K562 (cell line): ENCODE measurements at regions not wholly inside any gene's neighbourhood (a gene's known extent, or its start where the extent isn't known, plus 50 kb on each side); places are given as distances from the start of the nearest gene placed in this dataset.

ENCODE experiments used
- ATAC-seq: fragments of 200-7000 bp; cut with Tn5 transposase; 3 replicates; pipeline ENCODE4 v1.9.1; 2020; ENCODE audit warnings: moderate library complexity
- BruUV-seq: library from RNA; stranded (reverse); fragments of 400-500 nt; replicated peaks from 2 replicates; lab custom pipeline; 2021; lab: Mats Ljungman, UMichigan
- CTCF ChIA-PET: fragments of 300-600 bp; formaldehyde crosslinking; extraction: SDS; loops from one replicate; lab custom pipeline; 2021; ENCODE audit warnings: low intra/inter-chr PET ratio; lab: Yijun Ruan, JAX
- POLR2A ChIA-PET: fragments of 300-600, 350-650 bp; sonication (Branson Sonifier 250); formaldehyde crosslinking; extraction: SDS; loops from one replicate; lab custom pipeline; 2021; ENCODE audit warnings: antibody characterized with exemption, inconsistent platforms; lab: Yijun Ruan, JAX
- DNase-seq, 4 experiments: peaks; one replicate each; pipeline versions ENCODE4 v3.0.0 to v3.0.0-alpha.2; 2011 to 2018; ENCODE audit warnings: low spot score in 3 of 4, mixed read lengths in 3 of 4; ENCODE audit errors: extremely low read depth in 1 of 4
- FAIRE-seq: peaks from 2 replicates; lab custom pipeline; 2011; peaks lifted over from hg19 to GRCh38; lab: Jason Lieb, UNC
- H2AFZ ChIP-seq: 2 replicates; pipeline ENCODE4 v1.6.0; 2011; ENCODE audit warnings: low read depth, low read length, control low read depth, inconsistent platforms
- H3K27ac ChIP-seq: fragments of 200-600 bp; 3 replicates; pipeline ENCODE4 v1.8.0; 2011; ENCODE audit warnings: low read depth, mild to moderate bottlenecking, control low read depth, inconsistent platforms, low read length, moderate library complexity, mixed read lengths; ENCODE audit errors: extremely low read depth
- H3K27me3 ChIP-seq, 2 experiments: fragments of 300-600 bp in 1 of 2; 2 replicates in 1 of 2; 3 replicates in 1 of 2; pipeline versions ENCODE4 v1.6.0 to v1.8.0; 2011; ENCODE audit warnings: inconsistent platforms in 2 of 2, low read length in 2 of 2, mild to moderate bottlenecking in 1 of 2, mixed read lengths in 1 of 2, moderate library complexity in 1 of 2; ENCODE audit not compliant: control insufficient read depth in 2 of 2, insufficient read depth in 2 of 2
- H3K36me3 ChIP-seq: fragments of 300-600 bp; 3 replicates; pipeline ENCODE4 v1.8.0; 2011; ENCODE audit warnings: mild to moderate bottlenecking, low read length, inconsistent platforms; ENCODE audit not compliant: control insufficient read depth, insufficient read depth
- H3K4me1 ChIP-seq, 2 experiments: fragments of 200-600 bp in 1 of 2; replicated peaks in 1 of 2; 2 replicates in 1 of 2; 3 replicates in 1 of 2; pipeline versions ENCODE4 v1.5.1 to v1.8.0; 2011; ENCODE audit warnings: inconsistent platforms in 2 of 2, low read length in 2 of 2, mild to moderate bottlenecking in 1 of 2, mixed read lengths in 1 of 2, moderate library complexity in 1 of 2; ENCODE audit not compliant: control insufficient read depth in 2 of 2, insufficient read depth in 2 of 2
- H3K4me2 ChIP-seq: 2 replicates; pipeline ENCODE4 v1.6.1; 2011; ENCODE audit warnings: low read length, control low read depth, inconsistent platforms, mixed read lengths; ENCODE audit not compliant: insufficient read depth
- H3K4me3 ChIP-seq: fragments of 200-600 bp; sonication (generic), shearing (Covaris generic); 2 replicates; pipeline ENCODE4 v1.5.1; 2016; ENCODE audit warnings: control low read depth, inconsistent platforms
- H3K79me2 ChIP-seq: fragments of 200-600 bp; 3 replicates; pipeline ENCODE4 v1.8.0; 2011; ENCODE audit warnings: low read length, inconsistent platforms; ENCODE audit not compliant: control insufficient read depth, insufficient read depth
- H3K9ac ChIP-seq, 2 experiments: 2 replicates each; pipeline versions ENCODE4 v1.6.0 to v1.6.1; 2011; ENCODE audit warnings: low read depth in 2 of 2, low read length in 2 of 2, control low read depth in 1 of 2, inconsistent platforms in 1 of 2, mild to moderate bottlenecking in 1 of 2, mixed read lengths in 1 of 2; ENCODE audit not compliant: insufficient read depth in 1 of 2
- H3K9me1 ChIP-seq: one replicate; pipeline ENCODE4 v1.6.0; 2011; ENCODE audit warnings: inconsistent platforms, mild to moderate bottlenecking, low read length, moderate library complexity; ENCODE audit not compliant: control insufficient read depth, insufficient read depth
- H3K9me3 ChIP-seq: replicated peaks from 2 replicates; pipeline ENCODE4 v1.5.1; 2011; ENCODE audit warnings: low read depth, low read length, inconsistent platforms; ENCODE audit not compliant: control insufficient read depth, insufficient read depth
- H4K20me1 ChIP-seq: replicated peaks from 2 replicates; pipeline ENCODE4 v1.6.1; 2011; ENCODE audit warnings: low read length, inconsistent platforms, mixed read lengths; ENCODE audit not compliant: control insufficient read depth, insufficient read depth
- HDAC2 ChIP-seq: fragments of 450-650 bp; IDR thresholded peaks from 2 replicates; pipeline ENCODE4 v1.6.1; 2016; ENCODE audit warnings: mild to moderate bottlenecking
- ILF3 ChIP-seq: fragments of 450-650 bp; IDR thresholded peaks from 2 replicates; pipeline ENCODE4 v1.6.1; 2018; ENCODE audit warnings: antibody characterized with exemption, mild to moderate bottlenecking, moderate library complexity, borderline replicate concordance
- NCOA6 ChIP-seq: fragments of 450-650 bp; IDR thresholded peaks from 2 replicates; pipeline ENCODE4 v1.6.1; 2017; ENCODE audit warnings: mild to moderate bottlenecking
- SFPQ ChIP-seq: fragments of 200-400 bp; formaldehyde crosslinking; IDR thresholded peaks from 2 replicates; pipeline ENCODE4 v1.6.1; 2017; ENCODE audit warnings: mild to moderate bottlenecking, low read depth, low read length, moderate library complexity
- XRCC3 ChIP-seq: fragments of 450-650 bp; IDR thresholded peaks from 2 replicates; pipeline ENCODE4 v1.6.1; 2017; ENCODE audit warnings: mild to moderate bottlenecking, moderate library complexity
- YBX1 ChIP-seq: fragments of 450-650 bp; IDR thresholded peaks from 2 replicates; pipeline ENCODE4 v1.7.1; 2016; ENCODE audit warnings: mild to moderate bottlenecking
- ZHX1 ChIP-seq: fragments of 150-350 bp; conservative IDR thresholded peaks from 2 replicates; pipeline ENCODE4 v1.6.1; 2014; ENCODE audit warnings: low read length
- ZNF668 ChIP-seq: fragments of 250-450 bp; sonication (Bioruptor Pico); IDR thresholded peaks from 2 replicates; pipeline ENCODE4 v1.8.0; 2022; ENCODE audit warnings: mild to moderate bottlenecking, inconsistent platforms
- ZNF707 ChIP-seq: fragments of 250-450 bp; sonication (Bioruptor Pico); conservative IDR thresholded peaks from 2 replicates; pipeline ENCODE4 v1.8.0; 2022; ENCODE audit warnings: inconsistent platforms, mild to moderate bottlenecking, moderate library complexity
- WGBS: fragments of 100-300 bp; shearing (Covaris generic); methylation state at CpG from one replicate; pipeline ENCODE4 v1.1.6; 2016; ENCODE audit warnings: low coverage, mixed read lengths; ENCODE audit not compliant: insufficient coverage; ENCODE audit errors: missing lambda C conversion rate; 5-methylcytosine and 5-hydroxymethylcytosine counted together
- in situ Hi-C: fragments of 300-500 bp; cut with MboI; formaldehyde crosslinking; loops from 4 replicates; pipeline ENCODE4 v1.15.0; 2018; ENCODE audit warnings: inconsistent platforms, mixed read lengths
- intact Hi-C: fragments of 100-400 bp; cut with micrococcal nuclease; formaldehyde crosslinking; loops from 2 replicates; pipeline ENCODE4 v1.14.2; 2022
- TF ChIP-seq, protein P1 (sequence below): fragments of 250-450 bp; sonication (Bioruptor Pico); IDR thresholded peaks from 2 replicates; pipeline ENCODE4 v1.8.0; 2021; ENCODE audit warnings: moderate library complexity, mild to moderate bottlenecking, inconsistent platforms
- TF ChIP-seq, protein P2 (sequence below): fragments of 250-450 bp; sonication (Bioruptor Pico); IDR thresholded peaks from 2 replicates; pipeline ENCODE4 v1.5.0; 2021
- TF ChIP-seq, protein P3 (sequence below): fragments of 450-650 bp; formaldehyde crosslinking; IDR thresholded peaks from 2 replicates; pipeline ENCODE4 v1.4.0; 2020; ENCODE audit warnings: mild to moderate bottlenecking, moderate library complexity
- TF ChIP-seq, protein P4 (sequence below): fragments of 250-450 bp; sonication (Bioruptor Pico); IDR thresholded peaks from 2 replicates; pipeline ENCODE4 v1.4.0; 2020

- CTCF ChIA-PET = no interaction called here
- no peak overlapping the region for H3K9ac ChIP-seq
- ATAC-seq = no peak
- TF ChIP-seq, protein P1, sequence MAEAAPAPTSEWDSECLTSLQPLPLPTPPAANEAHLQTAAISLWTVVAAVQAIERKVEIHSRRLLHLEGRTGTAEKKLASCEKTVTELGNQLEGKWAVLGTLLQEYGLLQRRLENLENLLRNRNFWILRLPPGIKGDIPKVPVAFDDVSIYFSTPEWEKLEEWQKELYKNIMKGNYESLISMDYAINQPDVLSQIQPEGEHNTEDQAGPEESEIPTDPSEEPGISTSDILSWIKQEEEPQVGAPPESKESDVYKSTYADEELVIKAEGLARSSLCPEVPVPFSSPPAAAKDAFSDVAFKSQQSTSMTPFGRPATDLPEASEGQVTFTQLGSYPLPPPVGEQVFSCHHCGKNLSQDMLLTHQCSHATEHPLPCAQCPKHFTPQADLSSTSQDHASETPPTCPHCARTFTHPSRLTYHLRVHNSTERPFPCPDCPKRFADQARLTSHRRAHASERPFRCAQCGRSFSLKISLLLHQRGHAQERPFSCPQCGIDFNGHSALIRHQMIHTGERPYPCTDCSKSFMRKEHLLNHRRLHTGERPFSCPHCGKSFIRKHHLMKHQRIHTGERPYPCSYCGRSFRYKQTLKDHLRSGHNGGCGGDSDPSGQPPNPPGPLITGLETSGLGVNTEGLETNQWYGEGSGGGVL (CRISPR knock-in tag) = no peak
- TF ChIP-seq, protein P2, sequence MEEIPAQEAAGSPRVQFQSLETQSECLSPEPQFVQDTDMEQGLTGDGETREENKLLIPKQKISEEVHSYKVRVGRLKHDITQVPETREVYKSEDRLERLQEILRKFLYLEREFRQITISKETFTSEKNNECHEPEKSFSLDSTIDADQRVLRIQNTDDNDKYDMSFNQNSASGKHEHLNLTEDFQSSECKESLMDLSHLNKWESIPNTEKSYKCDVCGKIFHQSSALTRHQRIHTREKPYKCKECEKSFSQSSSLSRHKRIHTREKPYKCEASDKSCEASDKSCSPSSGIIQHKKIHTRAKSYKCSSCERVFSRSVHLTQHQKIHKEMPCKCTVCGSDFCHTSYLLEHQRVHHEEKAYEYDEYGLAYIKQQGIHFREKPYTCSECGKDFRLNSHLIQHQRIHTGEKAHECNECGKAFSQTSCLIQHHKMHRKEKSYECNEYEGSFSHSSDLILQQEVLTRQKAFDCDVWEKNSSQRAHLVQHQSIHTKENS (CRISPR knock-in tag) = no peak
- TF ChIP-seq HDAC2 (no peak), YBX1 (no peak), ZNF707 (CRISPR knock-in tag) (no peak), SFPQ (no peak), XRCC3 (no peak), ILF3 (no peak), ZNF668 (CRISPR knock-in tag) (no peak), ZHX1 (no peak), NCOA6 (no peak)
- TF ChIP-seq, protein P3, sequence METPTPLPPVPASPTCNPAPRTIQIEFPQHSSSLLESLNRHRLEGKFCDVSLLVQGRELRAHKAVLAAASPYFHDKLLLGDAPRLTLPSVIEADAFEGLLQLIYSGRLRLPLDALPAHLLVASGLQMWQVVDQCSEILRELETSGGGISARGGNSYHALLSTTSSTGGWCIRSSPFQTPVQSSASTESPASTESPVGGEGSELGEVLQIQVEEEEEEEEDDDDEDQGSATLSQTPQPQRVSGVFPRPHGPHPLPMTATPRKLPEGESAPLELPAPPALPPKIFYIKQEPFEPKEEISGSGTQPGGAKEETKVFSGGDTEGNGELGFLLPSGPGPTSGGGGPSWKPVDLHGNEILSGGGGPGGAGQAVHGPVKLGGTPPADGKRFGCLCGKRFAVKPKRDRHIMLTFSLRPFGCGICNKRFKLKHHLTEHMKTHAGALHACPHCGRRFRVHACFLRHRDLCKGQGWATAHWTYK (CRISPR knock-in tag) = no peak
- TF ChIP-seq, protein P4, sequence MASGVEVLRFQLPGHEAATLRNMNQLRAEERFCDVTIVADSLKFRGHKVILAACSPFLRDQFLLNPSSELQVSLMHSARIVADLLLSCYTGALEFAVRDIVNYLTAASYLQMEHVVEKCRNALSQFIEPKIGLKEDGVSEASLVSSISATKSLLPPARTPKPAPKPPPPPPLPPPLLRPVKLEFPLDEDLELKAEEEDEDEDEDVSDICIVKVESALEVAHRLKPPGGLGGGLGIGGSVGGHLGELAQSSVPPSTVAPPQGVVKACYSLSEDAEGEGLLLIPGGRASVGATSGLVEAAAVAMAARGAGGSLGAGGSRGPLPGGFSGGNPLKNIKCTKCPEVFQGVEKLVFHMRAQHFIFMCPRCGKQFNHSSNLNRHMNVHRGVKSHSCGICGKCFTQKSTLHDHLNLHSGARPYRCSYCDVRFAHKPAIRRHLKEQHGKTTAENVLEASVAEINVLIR = no peak
Observed at GRCh38 chr4:95998311-95998710, 158.4 kb downstream of the PDHA2 start.

More at GRCh38 chr4:95998311-95998710, 158.4 kb downstream of the PDHA2 start:
- POLR2A ChIA-PET = no interaction called here
- 4% methylated on average over 2 of the region's 2 CpGs for WGBS
- Histone ChIP-seq H3K4me3 (no peak overlapping the region), H3K79me2 (no peaks in the 10 kb centered on the region), H3K9me1 (no peaks in the 10 kb centered on the region), H3K9me3 (no peaks in the 10 kb centered on the region), H3K4me2 (no peak overlapping the region), H3K36me3 (no peaks in the 10 kb centered on the region), H3K27ac (no peak overlapping the region), H3K27me3 (no peaks in the 10 kb centered on the region), H2AFZ (no peak overlapping the region), H3K4me1 (no peaks in the 10 kb centered on the region), H4K20me1 (no peaks in the 10 kb centered on the region)
- BruUV-seq = no TSS peak
- no peak for DNase-seq
- in situ Hi-C loops (no loop called here), intact Hi-C loops (no loop called here)
- no peak for FAIRE-seq
